CD4-positive, alpha-beta memory T cell (primary cell): ENCODE measurements at regions not wholly inside any gene's neighbourhood (a gene's known extent, or its start where the extent isn't known, plus 50 kb on each side); places are given as distances from the start of the nearest gene placed in this dataset.
"Not testable (repeated sequence)": the region's sequence is repeated elsewhere in the genome, so short reads cannot be mapped to it uniquely, and the experiment has no call there.

Experiments
- CTCF ChIA-PET: fragments of 350-600 bp; sonication (Branson Sonifier 250); formaldehyde crosslinking; loops from one replicate; lab custom pipeline; 2021; ENCODE audit warnings: inconsistent platforms; ENCODE audit not compliant: partially characterized antibody; lab: Charles Lee
- POLR2A ChIA-PET: fragments of 350-600 bp; sonication (Branson Sonifier 250); formaldehyde crosslinking; loops from one replicate; lab custom pipeline; 2021; ENCODE audit not compliant: partially characterized antibody; lab: Charles Lee
- DNase-seq, 5 donors: peaks; one replicate each; pipeline versions ENCODE4 v3.0.0 to v3.0.0-alpha.2; 2020 to 2022; ENCODE audit warnings: mixed read lengths in 1 of 5
- H3K27ac ChIP-seq: one replicate; pipeline ENCODE4 v1.7.0; 2013; ENCODE audit warnings: low read depth, low read length
- H3K27me3 ChIP-seq: 2 replicates; pipeline ENCODE4 v1.7.0; 2013; ENCODE audit warnings: mild to moderate bottlenecking, low read length, moderate library complexity; ENCODE audit not compliant: insufficient read depth
- H3K36me3 ChIP-seq: 2 replicates; pipeline ENCODE4 v1.7.0; 2013; ENCODE audit warnings: mild to moderate bottlenecking, low read length, moderate library complexity; ENCODE audit not compliant: insufficient read depth
- H3K4me1 ChIP-seq: 2 replicates; pipeline ENCODE4 v1.7.0; 2013; ENCODE audit warnings: mild to moderate bottlenecking, low read length, moderate library complexity; ENCODE audit not compliant: insufficient read depth
- H3K4me3 ChIP-seq, 2 donors: one replicate each; pipeline ENCODE4 v1.7.0; 2013; ENCODE audit warnings: low read length in 2 of 2, mild to moderate bottlenecking in 1 of 2
- H3K9me3 ChIP-seq, 2 donors: one replicate each; pipeline ENCODE4 v1.7.0; 2013; ENCODE audit warnings: low read length in 2 of 2, control low read depth in 1 of 2; ENCODE audit not compliant: control insufficient read depth in 1 of 2
- H3K27ac Mint-ChIP-seq, 7 donors: one replicate each; pipeline ENCODE4 v1.8.0; 2020 to 2021; ENCODE audit warnings: mixed read lengths in 7 of 7, mild to moderate bottlenecking in 6 of 7, inconsistent platforms in 3 of 7, moderate library complexity in 3 of 7
- H3K27me3 Mint-ChIP-seq, 2 donors: one replicate each; pipeline ENCODE4 v1.8.0; 2020 to 2021; ENCODE audit warnings: mixed read lengths in 2 of 2
- H3K36me3 Mint-ChIP-seq, 2 donors: one replicate each; pipeline ENCODE4 v1.8.0; 2020 to 2021; ENCODE audit warnings: mixed read lengths in 2 of 2, inconsistent platforms in 1 of 2, mild to moderate bottlenecking in 1 of 2
- H3K4me1 Mint-ChIP-seq, 4 donors: one replicate each; pipeline ENCODE4 v1.8.0; 2020 to 2021; ENCODE audit warnings: mixed read lengths in 4 of 4, mild to moderate bottlenecking in 1 of 4
- H3K4me3 Mint-ChIP-seq, 8 donors: one replicate each; pipeline ENCODE4 v1.8.0; 2020 to 2021; ENCODE audit warnings: mixed read lengths in 8 of 8, mild to moderate bottlenecking in 7 of 8, moderate library complexity in 6 of 8, inconsistent platforms in 3 of 8
- H3K9me3 Mint-ChIP-seq, 8 donors: one replicate each; pipeline ENCODE4 v1.8.0; 2020 to 2021; ENCODE audit warnings: mixed read lengths in 8 of 8, mild to moderate bottlenecking in 5 of 8, inconsistent platforms in 3 of 8, moderate library complexity in 1 of 8
- intact Hi-C: fragments of 100-400 bp; cut with micrococcal nuclease; formaldehyde crosslinking; loops from one replicate; pipeline ENCODE4 v1.15.1; 2023

DNA sequence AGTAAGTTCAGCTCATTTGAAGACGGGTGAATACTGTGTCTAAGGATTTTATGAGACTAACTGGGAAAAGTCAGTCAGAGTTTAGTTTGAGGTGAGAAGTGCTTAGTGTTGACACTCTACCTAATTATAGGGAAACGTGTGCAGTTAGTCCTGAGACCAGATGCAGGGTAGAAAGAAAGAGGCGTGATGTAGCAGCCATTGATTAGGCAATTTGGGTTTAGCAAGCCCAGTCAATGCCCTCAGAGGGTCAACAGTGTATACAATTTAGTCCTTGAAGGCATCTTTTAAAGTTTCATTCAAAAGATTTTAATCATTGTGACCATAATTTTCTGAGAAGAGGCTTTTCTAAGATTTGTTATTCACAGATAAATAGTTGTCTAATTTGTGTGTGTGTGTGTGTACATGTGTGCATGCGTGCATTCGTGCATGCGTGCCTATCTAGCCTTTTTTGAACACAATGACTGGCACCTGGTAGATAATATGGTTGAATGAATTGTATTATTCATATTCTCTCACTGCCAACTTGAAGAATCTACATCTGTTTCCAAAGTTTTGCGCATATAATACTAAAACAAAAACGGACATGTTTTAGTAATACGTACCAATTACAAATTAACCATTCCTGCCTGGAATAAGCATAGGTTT, 332.9 kb downstream of the SRGAP2C start:
- Mint-ChIP-seq H3K4me1 (peaks cover 45 to 79% (median 67%) of the 10 kb centered on the region in 4 donors), H3K27me3 (no peaks in the 10 kb centered on the region), H3K4me3 (peak overlapping the region; percentile 75 to 98 (median 92)), H3K36me3 (peaks cover under 1 to 10% of the 10 kb centered on the region in 2 donors), H3K9me3 (peaks cover 0 to 12% (median under 1%) of the 10 kb centered on the region in 8 donors), H3K27ac (peak overlapping the region; percentile 76 to 95 (median 91))
- Histone ChIP-seq H3K9me3 (no peaks in the 10 kb centered on the region), H3K4me1 (peaks cover 63% of the 10 kb centered on the region), H3K36me3 (no peaks in the 10 kb centered on the region), H3K4me3 (peak overlapping the region in 1 of 2 donors; percentile 83), H3K27ac (peak overlapping the region; percentile 73), H3K27me3 (no peaks in the 10 kb centered on the region)
- POLR2A ChIA-PET, result interaction anchor here (0.7 to 2.8 kb wide), 12 partner anchors 12 to 72 kb away, joined by 3 to 41 read pairs (median 5); no protein-coding TSS in a partner anchor
- CTCF ChIA-PET, result interaction anchor here (0.7 to 2.9 kb wide), 7 partner anchors 10 to 74 kb away, joined by 3 to 16 read pairs (median 9); no protein-coding TSS in a partner anchor
- intact Hi-C loops, result loop anchor here (2.0 to 5.0 kb wide), 2 partner anchors 70 to 71 kb away; no protein-coding TSS in a partner anchor
- no peak for DNase-seq

DNA sequence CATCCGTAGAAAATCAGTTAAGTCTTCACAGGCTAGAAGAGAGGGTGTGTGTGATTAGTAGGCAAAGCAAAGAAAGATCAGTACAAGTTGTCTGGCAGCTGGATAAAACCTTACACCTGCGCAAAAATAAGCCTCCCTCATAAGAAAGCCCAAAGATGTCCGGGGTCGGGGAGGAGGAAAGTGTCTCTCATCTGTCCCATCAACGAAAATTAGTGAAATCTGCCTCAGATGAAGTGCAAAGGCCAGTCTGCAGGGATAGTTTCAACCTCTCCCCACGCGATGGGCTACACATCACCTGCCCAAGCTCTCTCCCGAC, 333.9 kb downstream of the SRGAP2C start:
- H3K36me3 ChIP-seq, result no peaks in the 10 kb centered on the region
- no peaks in the 10 kb centered on the region for H3K9me3 ChIP-seq
- peak overlapping the region; percentile 71 to 83 for H3K4me3 ChIP-seq
- ChIA-PET POLR2A (interaction anchor here (0.7 to 2.6 kb wide), 16 partner anchors 9 to 334 kb away, joined by 3 to 41 read pairs (median 6); partner anchors contain the start of genes FAM72B and SRGAP2C), CTCF (interaction anchor here (0.7 to 2.9 kb wide), 10 partner anchors 9 to 74 kb away, joined by 3 to 16 read pairs (median 8); no protein-coding TSS in a partner anchor)
- Mint-ChIP-seq H3K4me3 (peak overlapping the region; percentile 75 to 98 (median 92)), H3K4me1 (peaks cover 49 to 85% (median 70%) of the 10 kb centered on the region in 4 donors), H3K27ac (peak overlapping the region; percentile 76 to 97 (median 94)), H3K27me3 (no peaks in the 10 kb centered on the region), H3K36me3 (peaks cover 9 to 10% of the 10 kb centered on the region in 2 donors), H3K9me3 (peaks cover 0 to 7% (median under 1%) of the 10 kb centered on the region in 8 donors)
- intact Hi-C loops, result loop anchor here (1.0 to 5.0 kb wide), 3 partner anchors 33 to 72 kb away; no protein-coding TSS in a partner anchor
- peaks cover 63% of the 10 kb centered on the region for H3K4me1 ChIP-seq
- DNase-seq, result no peak
- no peaks in the 10 kb centered on the region for H3K27me3 ChIP-seq
- H3K27ac ChIP-seq, result peak overlapping the region; percentile 73

DNA sequence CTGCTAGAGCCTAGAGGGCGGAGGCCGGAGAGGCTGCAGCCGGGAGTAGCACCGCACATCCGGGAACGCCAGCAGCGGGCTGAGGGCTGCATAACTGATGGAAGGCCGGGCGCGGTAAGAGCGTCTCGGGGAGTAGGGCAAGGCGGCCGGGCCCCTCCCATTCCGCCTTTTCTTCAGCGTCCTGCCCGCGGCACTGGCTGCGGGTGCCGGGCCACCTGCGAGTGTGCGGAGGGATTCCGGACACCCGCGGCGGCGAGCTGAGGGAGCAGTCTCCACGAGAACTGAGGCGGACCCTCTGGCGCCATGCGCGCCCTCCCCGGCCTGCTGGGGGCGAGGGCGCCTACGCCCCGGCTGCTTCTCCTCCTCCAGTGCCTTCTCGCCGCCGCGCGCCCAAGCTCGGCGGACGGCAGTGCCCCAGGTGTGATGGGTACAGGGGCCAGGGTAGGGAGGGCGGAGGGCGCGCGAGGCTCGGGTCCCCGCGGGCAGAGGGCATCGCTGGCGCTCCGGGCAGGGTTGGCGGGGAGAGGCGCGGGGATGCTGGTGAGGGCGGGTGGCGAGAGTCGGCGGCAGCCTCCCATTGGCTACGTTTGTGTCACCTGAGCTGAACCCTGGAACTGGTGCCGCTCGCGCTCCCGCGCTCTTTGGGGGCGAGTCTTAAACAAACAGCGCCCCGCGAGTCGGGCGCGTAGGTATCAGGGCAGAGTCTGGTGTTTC, 334.4 kb downstream of the SRGAP2C start:
- H3K4me1 Mint-ChIP-seq, result peaks cover 52 to 83% (median 70%) of the 10 kb centered on the region in 4 donors
- peak overlapping the region; percentile 76 to 97 (median 95) for H3K27ac Mint-ChIP-seq
- Histone ChIP-seq H3K36me3 (no peaks in the 10 kb centered on the region), H3K4me3 (peak overlapping the region; percentile 71 to 83), H3K27ac (peak overlapping the region; percentile 73), H3K9me3 (no peaks in the 10 kb centered on the region), H3K27me3 (no peaks in the 10 kb centered on the region), H3K4me1 (peaks cover 63% of the 10 kb centered on the region)
- H3K36me3 Mint-ChIP-seq, result peaks cover 10 to 11% of the 10 kb centered on the region in 2 donors
- ChIA-PET CTCF (interaction anchor here (0.7 to 2.9 kb wide), 14 partner anchors 10 to 75 kb away, joined by 3 to 16 read pairs (median 5); no protein-coding TSS in a partner anchor), POLR2A (interaction anchor here (0.7 to 2.6 kb wide), 17 partner anchors 9 to 335 kb away, joined by 3 to 41 read pairs (median 5); partner anchors contain the start of genes FAM72B and SRGAP2C)
- DNase-seq, result peak; percentile 81 to 89 (median 85)
- no peaks in the 10 kb centered on the region for H3K27me3 Mint-ChIP-seq
- intact Hi-C loops, result loop anchor here (1.0 to 5.0 kb wide), 3 partner anchors 32 to 72 kb away; no protein-coding TSS in a partner anchor
- peaks cover 0 to 7% (median 0%) of the 10 kb centered on the region in 8 donors for H3K9me3 Mint-ChIP-seq
- peak overlapping the region; percentile 75 to 98 (median 92) for H3K4me3 Mint-ChIP-seq

DNA sequence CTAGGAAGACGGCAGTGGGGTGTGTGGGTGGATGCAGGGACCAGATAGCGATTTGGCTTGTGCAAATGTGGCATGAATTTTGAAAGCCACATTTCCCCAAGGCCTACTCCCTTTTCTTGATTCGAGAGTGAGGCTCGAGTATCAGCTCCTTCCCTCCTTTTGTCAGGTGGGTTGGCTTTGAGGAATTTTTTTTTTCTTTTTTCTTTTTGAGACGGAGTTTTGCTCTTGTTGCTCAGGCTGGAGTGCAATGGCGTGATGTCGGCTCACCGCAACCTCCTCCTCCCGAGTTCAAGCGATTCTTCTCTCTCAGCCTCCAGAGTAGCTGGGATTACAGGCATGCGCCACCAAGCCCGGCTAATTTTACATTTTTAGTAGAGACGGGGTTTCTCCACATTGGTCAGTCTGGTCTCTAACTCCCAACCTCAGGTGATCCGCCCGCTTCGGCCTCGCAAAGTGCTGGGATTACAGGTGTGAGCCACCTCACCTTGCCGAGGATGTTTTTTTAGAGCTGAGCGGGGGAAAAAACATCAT, 335.0 kb downstream of the SRGAP2C start:
- ChIA-PET POLR2A (interaction anchor here (0.7 to 2.6 kb wide), 16 partner anchors 10 to 335 kb away, joined by 3 to 41 read pairs (median 6); partner anchors contain the start of genes FAM72B and SRGAP2C), CTCF (interaction anchor here (0.7 to 2.9 kb wide), 13 partner anchors 10 to 76 kb away, joined by 3 to 16 read pairs (median 5); no protein-coding TSS in a partner anchor)
- peaks cover 10 to 15% of the 10 kb centered on the region in 2 donors for H3K36me3 Mint-ChIP-seq
- peak overlapping the region; percentile 73 for H3K27ac ChIP-seq
- H3K4me1 ChIP-seq, result peaks cover 58% of the 10 kb centered on the region
- peak overlapping the region; percentile 50 to 83 for H3K4me3 ChIP-seq
- peak overlapping the region; percentile 75 to 98 (median 92) for H3K4me3 Mint-ChIP-seq
- H3K27ac Mint-ChIP-seq, result peak overlapping the region; percentile 76 to 97 (median 95)
- not testable (repeated sequence) for H3K9me3 ChIP-seq, H3K27me3 ChIP-seq, H3K36me3 ChIP-seq, H3K27me3 Mint-ChIP-seq, H3K9me3 Mint-ChIP-seq
- intact Hi-C loops, result loop anchor here (1.0 to 5.0 kb wide), 3 partner anchors 31 to 73 kb away; no protein-coding TSS in a partner anchor
- peaks cover 53 to 83% (median 70%) of the 10 kb centered on the region in 4 donors for H3K4me1 Mint-ChIP-seq
- DNase-seq, result peak in 1 of 5 donors; percentile 40

DNA sequence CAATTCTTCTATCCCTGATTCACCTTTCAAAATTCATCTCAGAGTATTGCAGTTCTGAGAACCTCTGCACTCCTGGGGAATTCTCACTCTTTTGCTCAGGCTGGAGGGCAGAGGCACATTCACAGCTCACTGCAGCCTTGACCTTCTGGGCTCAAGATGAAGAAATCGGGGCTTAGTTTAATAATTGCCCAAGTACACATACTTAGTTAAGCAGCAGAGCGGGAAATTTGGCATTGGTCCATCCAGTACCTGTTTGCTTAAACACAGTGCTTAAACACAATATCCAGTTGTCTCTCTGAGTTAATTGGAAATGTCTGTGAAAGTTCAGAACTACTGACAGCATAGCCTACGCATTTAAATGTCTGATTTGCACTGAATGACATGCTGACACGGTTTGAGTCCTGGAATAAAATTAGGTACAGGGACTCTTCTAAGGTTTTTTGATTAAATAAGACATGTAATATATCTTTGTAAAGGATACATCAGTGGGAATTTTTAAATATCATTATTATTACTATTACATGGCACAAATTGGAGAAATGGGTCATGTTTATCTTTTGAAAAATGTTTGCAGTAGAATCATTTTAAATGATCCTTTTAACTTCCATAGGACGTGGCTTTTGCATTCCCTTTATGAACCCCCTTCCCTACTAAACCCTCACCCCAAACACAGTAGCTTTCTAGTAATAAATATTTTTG, 337.4 kb downstream of the SRGAP2C start:
- Mint-ChIP-seq H3K4me1 (peaks cover 41 to 71% (median 55%) of the 10 kb centered on the region in 4 donors), H3K36me3 (peaks cover 13 to 18% of the 10 kb centered on the region in 2 donors), H3K9me3 (peaks cover 0 to 2% (median 0%) of the 10 kb centered on the region in 8 donors), H3K4me3 (peak overlapping the region in 4 of 8 donors; percentile 10 to 50 (median 26)), H3K27me3 (no peaks in the 10 kb centered on the region), H3K27ac (peak overlapping the region in 2 of 7 donors; percentile 63 to 70)
- DNase-seq, result no peak
- CTCF ChIA-PET, result interaction anchor here (1.0 to 1.7 kb wide), 2 partner anchors 19 to 25 kb away, joined by 3 to 9 read pairs; no protein-coding TSS in a partner anchor
- H3K4me1 ChIP-seq, result peaks cover 40% of the 10 kb centered on the region
- intact Hi-C loops, result no loop called here
- H3K36me3 ChIP-seq, result no peaks in the 10 kb centered on the region
- H3K27me3 ChIP-seq, result no peaks in the 10 kb centered on the region
- no peaks in the 10 kb centered on the region for H3K9me3 ChIP-seq
- POLR2A ChIA-PET, result interaction anchor here (0.7 kb wide), 1 partner anchor 8 kb away, joined by 3 read pairs; no protein-coding TSS in a partner anchor
- no peak overlapping the region for H3K4me3 ChIP-seq
- no peak overlapping the region for H3K27ac ChIP-seq

DNA sequence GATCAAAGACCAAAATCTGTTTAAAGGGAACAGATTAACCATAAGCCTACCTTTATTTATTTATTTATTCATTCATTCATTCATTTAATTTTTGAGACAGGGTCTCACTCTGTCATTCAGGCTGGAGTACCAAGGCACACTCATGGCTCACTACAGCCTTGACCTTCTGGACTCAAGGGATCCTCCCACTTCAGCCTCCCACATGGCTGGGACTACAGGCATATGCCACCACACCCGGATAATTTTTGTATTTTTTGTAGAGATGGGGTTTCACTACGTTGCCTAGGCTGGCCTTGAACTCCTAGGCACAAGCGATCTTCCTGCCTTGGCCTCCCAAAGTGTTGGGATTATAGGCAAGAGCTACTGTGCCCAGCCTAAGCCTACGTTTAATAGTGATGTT, 338.3 kb downstream of the SRGAP2C start:
- H3K4me1 Mint-ChIP-seq, result peaks cover 35 to 62% (median 46%) of the 10 kb centered on the region in 4 donors
- H3K4me3 Mint-ChIP-seq, H3K27me3 Mint-ChIP-seq, H3K27me3 ChIP-seq, H3K36me3 ChIP-seq, H3K9me3 Mint-ChIP-seq, H3K27ac Mint-ChIP-seq, H3K4me3 ChIP-seq, H3K27ac ChIP-seq, DNase-seq, CTCF ChIA-PET, H3K9me3 ChIP-seq, intact Hi-C loops: not testable (repeated sequence)
- POLR2A ChIA-PET, result interaction anchor here (0.7 kb wide), 1 partner anchor 7 kb away, joined by 3 read pairs; no protein-coding TSS in a partner anchor
- H3K36me3 Mint-ChIP-seq, result peaks cover 11 to 18% of the 10 kb centered on the region in 2 donors
- peaks cover 31% of the 10 kb centered on the region for H3K4me1 ChIP-seq
